Calu3 (cell line): ENCODE measurements at regions not wholly inside any gene's neighbourhood (a gene's known extent, or its start where the extent isn't known, plus 50 kb on each side); places are given as distances from the start of the nearest gene placed in this dataset.

Experiments used
- BruUV-seq: library from RNA; stranded (reverse); fragments of 400-500 nt; replicated peaks from 2 replicates; lab custom pipeline; 2021; lab: Mats Ljungman, UMichigan
- CTCF ChIA-PET: fragments of 300-600 bp; sonication (Branson Sonifier 250); formaldehyde crosslinking; loops from one replicate; lab custom pipeline; 2022; ENCODE audit warnings: antibody characterized with exemption; lab: Charles Lee
- DNase-seq: peaks from one replicate; pipeline ENCODE4 v3.0.0; 2022
- H3K27ac Mint-ChIP-seq: one replicate; pipeline ENCODE4 v1.8.0; 2022; ENCODE audit warnings: mixed read lengths; ENCODE audit not compliant: unreplicated experiment
- H3K27me3 Mint-ChIP-seq: one replicate; pipeline ENCODE4 v1.8.0; 2022; ENCODE audit warnings: mixed read lengths; ENCODE audit not compliant: unreplicated experiment
- H3K36me3 Mint-ChIP-seq: one replicate; pipeline ENCODE4 v1.8.0; 2022; ENCODE audit warnings: mild to moderate bottlenecking, moderate library complexity, mixed read lengths; ENCODE audit not compliant: insufficient read depth, unreplicated experiment
- H3K4me1 Mint-ChIP-seq: one replicate; pipeline ENCODE4 v1.8.0; 2022; ENCODE audit warnings: mild to moderate bottlenecking, low read depth, mixed read lengths; ENCODE audit not compliant: unreplicated experiment
- H3K4me3 Mint-ChIP-seq: one replicate; pipeline ENCODE4 v1.8.0; 2022; ENCODE audit warnings: mild to moderate bottlenecking, low read depth, moderate library complexity, mixed read lengths; ENCODE audit not compliant: unreplicated experiment
- H3K9me3 Mint-ChIP-seq: one replicate; pipeline ENCODE4 v1.8.0; 2022; ENCODE audit warnings: low read depth, mixed read lengths; ENCODE audit not compliant: unreplicated experiment
- CTCF ChIP-seq: fragments of 200-600 bp; IDR thresholded peaks from one replicate; pipeline ENCODE4 v1.8.0; 2022; ENCODE audit warnings: antibody characterized with exemption; ENCODE audit not compliant: unreplicated experiment
- intact Hi-C: fragments of 100-400 bp; cut with micrococcal nuclease; formaldehyde crosslinking; loops from one replicate; pipeline ENCODE4 v1.10.0; 2022; ENCODE audit not compliant: unreplicated experiment

GRCh38 chr2:12804091-12804856 lies 87.5 kb downstream of the TRIB2 start:
- Mint-ChIP-seq H3K27me3 (no peaks in the 10 kb centered on the region), H3K4me3 (no peak overlapping the region), H3K4me1 (no peaks in the 10 kb centered on the region), H3K36me3 (no peaks in the 10 kb centered on the region), H3K9me3 (peaks cover 6% of the 10 kb centered on the region), H3K27ac (no peak overlapping the region)
- no peak for TF ChIP-seq CTCF
- CTCF ChIA-PET, result no interaction called here
- intact Hi-C loops, result no loop called here
- no TSS peak for BruUV-seq
- no peak for DNase-seq

GRCh38 chr2:12805033-12805432 lies 88.3 kb downstream of the TRIB2 start:
- intact Hi-C loops, result no loop called here
- no peak overlapping the region for H3K4me3 Mint-ChIP-seq
- no peaks in the 10 kb centered on the region for H3K4me1 Mint-ChIP-seq
- no peaks in the 10 kb centered on the region for H3K27me3 Mint-ChIP-seq
- no peak for DNase-seq
- H3K9me3 Mint-ChIP-seq, result peaks cover 9% of the 10 kb centered on the region
- no peaks in the 10 kb centered on the region for H3K36me3 Mint-ChIP-seq
- TF ChIP-seq CTCF, result no peak
- no peak overlapping the region for H3K27ac Mint-ChIP-seq
- CTCF ChIA-PET, result no interaction called here
- no TSS peak for BruUV-seq

- Mint-ChIP-seq H3K4me1 (no peaks in the 10 kb centered on the region), H3K36me3 (no peaks in the 10 kb centered on the region), H3K9me3 (peaks cover 6% of the 10 kb centered on the region), H3K27me3 (no peaks in the 10 kb centered on the region), H3K4me3 (no peak overlapping the region), H3K27ac (no peak overlapping the region)
- DNase-seq, result no peak
- intact Hi-C loops, result no loop called here
- TF ChIP-seq CTCF, result no peak
- BruUV-seq, result no TSS peak
- CTCF ChIA-PET, result interaction anchor here (0.6 kb wide), 1 partner anchor 109 kb away, joined by 8 read pairs; no protein-coding TSS in a partner anchor
Measured at GRCh38 chr2:12806549-12807242, 90.0 kb downstream of the TRIB2 start.

GRCh38 chr2:12807907-12808810 lies 91.4 kb downstream of the TRIB2 start:
- H3K9me3 Mint-ChIP-seq, result peaks cover 3% of the 10 kb centered on the region
- H3K27me3 Mint-ChIP-seq, result no peaks in the 10 kb centered on the region
- no peak for DNase-seq
- H3K4me1 Mint-ChIP-seq, result no peaks in the 10 kb centered on the region
- BruUV-seq, result no TSS peak
- TF ChIP-seq CTCF, result no peak
- intact Hi-C loops, result no loop called here
- CTCF ChIA-PET, result no interaction called here
- no peak overlapping the region for H3K27ac Mint-ChIP-seq
- no peaks in the 10 kb centered on the region for H3K36me3 Mint-ChIP-seq
- H3K4me3 Mint-ChIP-seq, result no peak overlapping the region
